HEK293 (cell line): ENCODE measurements at regions not wholly inside any gene's neighbourhood (a gene's known extent, or its start where the extent isn't known, plus 50 kb on each side); places are given as distances from the start of the nearest gene placed in this dataset.

Experiments used
- CTCF ChIA-PET: fragments of 350-600 bp; formaldehyde crosslinking; extraction: SDS; loops from one replicate; lab custom pipeline; 2021; ENCODE audit warnings: antibody characterized with exemption; lab: Yijun Ruan, JAX
- POLR2A ChIA-PET: fragments of 300-600 bp; formaldehyde crosslinking; extraction: SDS; loops from one replicate; lab custom pipeline; 2020; ENCODE audit warnings: antibody characterized with exemption, inconsistent platforms; lab: Yijun Ruan, JAX
- H3K27ac ChIP-seq: fragments of 200-500 bp; sonication (Bioruptor generic); 2 replicates; pipeline ENCODE4 v1.5.1; 2014; ENCODE audit warnings: low read depth, low read length, control low read depth, inconsistent platforms; ENCODE audit errors: extremely low read depth
- H3K36me3 ChIP-seq, 2 experiments: fragments of 200-500 bp in 1 of 2; sonication (Bioruptor generic) in 1 of 2; 1 replicate in 1 of 2; 2 replicates in 1 of 2; pipeline ENCODE4 v1.5.1; 2014 to 2017; ENCODE audit warnings: inconsistent platforms in 2 of 2, low read length in 2 of 2; ENCODE audit not compliant: control insufficient read depth in 2 of 2, insufficient read depth in 1 of 2
- H3K4me1 ChIP-seq: fragments of 200-500 bp; sonication (Bioruptor generic); 2 replicates; pipeline ENCODE4 v1.5.1; 2014; ENCODE audit warnings: mild to moderate bottlenecking, low read length, inconsistent platforms; ENCODE audit not compliant: control insufficient read depth, insufficient read depth
- H3K4me3 ChIP-seq: 2 replicates; pipeline ENCODE4 v1.5.1; 2011; ENCODE audit warnings: low read depth, mild to moderate bottlenecking, control low read depth, low read length, moderate library complexity
- H3K9me3 ChIP-seq: fragments of 200-500 bp; sonication (Bioruptor generic); 2 replicates; pipeline ENCODE4 v1.5.1; 2014; ENCODE audit warnings: low read depth, low read length, inconsistent platforms; ENCODE audit not compliant: control insufficient read depth, insufficient read depth
- RBAK ChIP-seq: fragments of 450-650 bp; formaldehyde crosslinking; IDR thresholded peaks from 2 replicates; pipeline ENCODE4 v1.5.1; 2016; ENCODE audit warnings: missing biosample characterization, missing genetic modification characterization
- SP2 ChIP-seq: fragments of 450-650 bp; formaldehyde crosslinking; IDR thresholded peaks from 2 replicates; pipeline ENCODE4 v1.5.1; 2016; ENCODE audit warnings: missing biosample characterization, missing genetic modification characterization
- YY2 ChIP-seq: fragments of 450-650 bp; formaldehyde crosslinking; IDR thresholded peaks from 2 replicates; pipeline ENCODE4 v1.5.1; 2016; ENCODE audit warnings: missing biosample characterization, missing genetic modification characterization
- ZNF112 ChIP-seq: fragments of 450-650 bp; formaldehyde crosslinking; IDR thresholded peaks from 2 replicates; pipeline ENCODE4 v1.5.0; 2017; ENCODE audit warnings: missing biosample characterization, missing genetic modification characterization
- ZNF114 ChIP-seq: fragments of 450-650 bp; formaldehyde crosslinking; IDR thresholded peaks from 2 replicates; pipeline ENCODE4 v1.5.0; 2017; ENCODE audit warnings: missing biosample characterization, missing genetic modification characterization
- ZNF121 ChIP-seq: fragments of 450-650 bp; formaldehyde crosslinking; IDR thresholded peaks from 2 replicates; pipeline ENCODE4 v1.5.1; 2016; ENCODE audit warnings: missing biosample characterization, missing genetic modification characterization
- ZNF146 ChIP-seq: fragments of 450-650 bp; formaldehyde crosslinking; IDR thresholded peaks from 2 replicates; pipeline ENCODE4 v1.5.1; 2016; ENCODE audit warnings: missing biosample characterization, missing genetic modification characterization
- ZNF24 ChIP-seq: fragments of 450-650 bp; formaldehyde crosslinking; IDR thresholded peaks from 2 replicates; pipeline ENCODE4 v1.5.1; 2016; ENCODE audit warnings: missing biosample characterization, missing genetic modification characterization
- ZNF350 ChIP-seq: fragments of 450-650 bp; formaldehyde crosslinking; IDR thresholded peaks from 2 replicates; pipeline ENCODE4 v1.5.0; 2017; ENCODE audit warnings: missing biosample characterization, mild to moderate bottlenecking, missing genetic modification characterization
- ZNF394 ChIP-seq: fragments of 450-650 bp; formaldehyde crosslinking; IDR thresholded peaks from 2 replicates; pipeline ENCODE4 v1.5.1; 2016; ENCODE audit warnings: missing biosample characterization, missing genetic modification characterization, mild to moderate bottlenecking, moderate library complexity, borderline replicate concordance
- ZNF404 ChIP-seq: fragments of 450-650 bp; formaldehyde crosslinking; IDR thresholded peaks from 2 replicates; pipeline ENCODE4 v1.5.1; 2017; ENCODE audit warnings: missing biosample characterization, missing genetic modification characterization
- ZNF501 ChIP-seq: fragments of 450-650 bp; formaldehyde crosslinking; IDR thresholded peaks from 2 replicates; pipeline ENCODE4 v1.5.1; 2016; ENCODE audit warnings: missing biosample characterization, missing genetic modification characterization
- ZNF561 ChIP-seq: fragments of 450-650 bp; IDR thresholded peaks from 2 replicates; pipeline ENCODE4 v1.5.1; 2018; ENCODE audit warnings: missing biosample characterization, missing genetic modification characterization, borderline replicate concordance
- ZNF747 ChIP-seq: fragments of 450-650 bp; formaldehyde crosslinking; IDR thresholded peaks from 2 replicates; pipeline ENCODE4 v1.5.1; 2016; ENCODE audit warnings: missing biosample characterization, missing genetic modification characterization
- TF ChIP-seq, protein P1 (sequence below): fragments of 450-650 bp; IDR thresholded peaks from 2 replicates; pipeline ENCODE4 v1.5.1; 2018; ENCODE audit warnings: missing biosample characterization, missing genetic modification characterization
- TF ChIP-seq, protein P2 (sequence below): fragments of 450-650 bp; formaldehyde crosslinking; IDR thresholded peaks from 2 replicates; pipeline ENCODE4 v1.5.1; 2016; ENCODE audit warnings: missing biosample characterization, missing genetic modification characterization
- TF ChIP-seq, protein P3 (sequence below): fragments of 450-650 bp; formaldehyde crosslinking; IDR thresholded peaks from 2 replicates; pipeline ENCODE4 v1.5.1; 2016; ENCODE audit warnings: missing biosample characterization, missing genetic modification characterization
- TF ChIP-seq, protein P4 (sequence below): fragments of 450-650 bp; formaldehyde crosslinking; IDR thresholded peaks from 2 replicates; pipeline ENCODE4 v1.5.1; 2016; ENCODE audit warnings: missing biosample characterization, missing genetic modification characterization
- TF ChIP-seq, protein P5 (sequence below): fragments of 450-650 bp; IDR thresholded peaks from 2 replicates; pipeline ENCODE4 v1.5.1; 2018; ENCODE audit warnings: missing biosample characterization, mild to moderate bottlenecking, missing genetic modification characterization
- TF ChIP-seq, protein P6 (sequence below): fragments of 450-650 bp; formaldehyde crosslinking; IDR thresholded peaks from 2 replicates; pipeline ENCODE4 v1.5.1; 2017; ENCODE audit warnings: missing biosample characterization, missing genetic modification characterization
- TF ChIP-seq, protein P7 (sequence below): fragments of 450-650 bp; formaldehyde crosslinking; IDR thresholded peaks from 2 replicates; pipeline ENCODE4 v1.5.1; 2016; ENCODE audit warnings: missing biosample characterization, missing genetic modification characterization

DNA sequence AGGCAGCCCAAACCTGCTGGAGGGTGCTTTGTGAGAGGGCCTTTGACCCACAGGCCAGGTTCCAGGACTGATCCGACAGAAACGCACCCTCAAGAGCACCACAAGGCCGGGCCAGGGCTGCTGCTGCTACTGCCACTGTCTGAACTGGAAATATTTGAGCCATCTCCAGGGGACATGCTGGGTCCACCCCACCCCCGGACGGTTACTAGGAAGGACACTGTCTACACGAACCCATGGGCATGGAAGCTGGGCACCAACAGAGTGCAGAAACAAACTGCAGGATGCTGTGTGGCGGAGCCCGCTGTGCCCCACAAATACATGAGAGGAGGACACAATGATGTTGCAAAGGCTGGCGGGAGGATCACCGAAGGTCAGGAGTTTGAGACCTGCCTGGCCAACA lies 283.7 kb downstream of the CTTN start:
- ChIA-PET POLR2A (no interaction called here), CTCF (no interaction called here)
- no peaks in the 10 kb centered on the region for H3K9me3 ChIP-seq
- TF ChIP-seq, protein P1, sequence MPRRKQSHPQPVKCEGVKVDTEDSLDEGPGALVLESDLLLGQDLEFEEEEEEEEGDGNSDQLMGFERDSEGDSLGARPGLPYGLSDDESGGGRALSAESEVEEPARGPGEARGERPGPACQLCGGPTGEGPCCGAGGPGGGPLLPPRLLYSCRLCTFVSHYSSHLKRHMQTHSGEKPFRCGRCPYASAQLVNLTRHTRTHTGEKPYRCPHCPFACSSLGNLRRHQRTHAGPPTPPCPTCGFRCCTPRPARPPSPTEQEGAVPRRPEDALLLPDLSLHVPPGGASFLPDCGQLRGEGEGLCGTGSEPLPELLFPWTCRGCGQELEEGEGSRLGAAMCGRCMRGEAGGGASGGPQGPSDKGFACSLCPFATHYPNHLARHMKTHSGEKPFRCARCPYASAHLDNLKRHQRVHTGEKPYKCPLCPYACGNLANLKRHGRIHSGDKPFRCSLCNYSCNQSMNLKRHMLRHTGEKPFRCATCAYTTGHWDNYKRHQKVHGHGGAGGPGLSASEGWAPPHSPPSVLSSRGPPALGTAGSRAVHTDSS (tag by site-specific recombination), result no peak
- TF ChIP-seq, protein P2, sequence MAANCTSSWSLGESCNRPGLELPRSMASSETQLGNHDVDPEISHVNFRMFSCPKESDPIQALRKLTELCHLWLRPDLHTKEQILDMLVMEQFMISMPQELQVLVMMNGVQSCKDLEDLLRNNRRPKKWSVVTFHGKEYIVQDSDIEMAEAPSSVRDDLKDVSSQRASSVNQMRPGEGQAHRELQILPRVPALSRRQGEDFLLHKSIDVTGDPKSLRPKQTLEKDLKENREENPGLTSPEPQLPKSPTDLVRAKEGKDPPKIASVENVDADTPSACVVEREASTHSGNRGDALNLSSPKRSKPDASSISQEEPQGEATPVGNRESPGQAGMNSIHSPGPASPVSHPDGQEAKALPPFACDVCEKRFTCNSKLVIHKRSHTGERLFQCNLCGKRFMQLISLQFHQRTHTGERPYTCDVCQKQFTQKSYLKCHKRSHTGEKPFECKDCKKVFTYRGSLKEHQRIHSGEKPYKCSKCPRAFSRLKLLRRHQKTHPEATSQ (tag by site-specific recombination), result no peak
- TF ChIP-seq, protein P3, sequence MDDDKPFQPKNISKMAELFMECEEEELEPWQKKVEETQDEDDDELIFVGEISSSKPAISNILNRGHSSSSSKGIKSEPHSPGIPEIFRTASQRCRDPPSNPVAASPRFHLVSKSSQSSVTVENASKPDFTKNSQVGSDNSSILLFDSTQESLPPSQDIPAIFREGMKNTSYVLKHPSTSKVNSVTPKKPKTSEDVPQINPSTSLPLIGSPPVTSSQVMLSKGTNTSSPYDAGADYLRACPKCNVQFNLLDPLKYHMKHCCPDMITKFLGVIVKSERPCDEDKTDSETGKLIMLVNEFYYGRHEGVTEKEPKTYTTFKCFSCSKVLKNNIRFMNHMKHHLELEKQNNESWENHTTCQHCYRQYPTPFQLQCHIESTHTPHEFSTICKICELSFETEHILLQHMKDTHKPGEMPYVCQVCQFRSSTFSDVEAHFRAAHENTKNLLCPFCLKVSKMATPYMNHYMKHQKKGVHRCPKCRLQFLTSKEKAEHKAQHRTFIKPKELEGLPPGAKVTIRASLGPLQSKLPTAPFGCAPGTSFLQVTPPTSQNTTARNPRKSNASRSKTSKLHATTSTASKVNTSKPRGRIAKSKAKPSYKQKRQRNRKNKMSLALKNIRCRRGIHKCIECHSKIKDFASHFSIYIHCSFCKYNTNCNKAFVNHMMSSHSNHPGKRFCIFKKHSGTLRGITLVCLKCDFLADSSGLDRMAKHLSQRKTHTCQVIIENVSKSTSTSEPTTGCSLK, result no peak
- TF ChIP-seq YY2 (tag by site-specific recombination) (no peak), ZNF404 (tag by site-specific recombination) (no peak), ZNF121 (tag by site-specific recombination) (no peak), ZNF146 (tag by site-specific recombination) (no peak), ZNF114 (no peak), SP2 (tag by site-specific recombination) (no peak), ZNF747 (no peak), ZNF24 (tag by site-specific recombination) (no peak), RBAK (tag by site-specific recombination) (no peak), ZNF501 (tag by site-specific recombination) (no peak)
- TF ChIP-seq, protein P4, sequence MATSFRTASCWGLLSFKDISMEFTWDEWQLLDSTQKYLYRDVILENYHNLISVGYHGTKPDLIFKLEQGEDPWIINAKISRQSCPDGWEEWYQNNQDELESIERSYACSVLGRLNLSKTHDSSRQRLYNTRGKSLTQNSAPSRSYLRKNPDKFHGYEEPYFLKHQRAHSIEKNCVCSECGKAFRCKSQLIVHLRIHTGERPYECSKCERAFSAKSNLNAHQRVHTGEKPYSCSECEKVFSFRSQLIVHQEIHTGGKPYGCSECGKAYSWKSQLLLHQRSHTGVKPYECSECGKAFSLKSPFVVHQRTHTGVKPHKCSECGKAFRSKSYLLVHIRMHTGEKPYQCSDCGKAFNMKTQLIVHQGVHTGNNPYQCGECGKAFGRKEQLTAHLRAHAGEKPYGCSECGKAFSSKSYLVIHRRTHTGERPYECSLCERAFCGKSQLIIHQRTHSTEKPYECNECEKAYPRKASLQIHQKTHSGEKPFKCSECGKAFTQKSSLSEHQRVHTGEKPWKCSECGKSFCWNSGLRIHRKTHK (tag by site-specific recombination), result no peak
- TF ChIP-seq, protein P5, sequence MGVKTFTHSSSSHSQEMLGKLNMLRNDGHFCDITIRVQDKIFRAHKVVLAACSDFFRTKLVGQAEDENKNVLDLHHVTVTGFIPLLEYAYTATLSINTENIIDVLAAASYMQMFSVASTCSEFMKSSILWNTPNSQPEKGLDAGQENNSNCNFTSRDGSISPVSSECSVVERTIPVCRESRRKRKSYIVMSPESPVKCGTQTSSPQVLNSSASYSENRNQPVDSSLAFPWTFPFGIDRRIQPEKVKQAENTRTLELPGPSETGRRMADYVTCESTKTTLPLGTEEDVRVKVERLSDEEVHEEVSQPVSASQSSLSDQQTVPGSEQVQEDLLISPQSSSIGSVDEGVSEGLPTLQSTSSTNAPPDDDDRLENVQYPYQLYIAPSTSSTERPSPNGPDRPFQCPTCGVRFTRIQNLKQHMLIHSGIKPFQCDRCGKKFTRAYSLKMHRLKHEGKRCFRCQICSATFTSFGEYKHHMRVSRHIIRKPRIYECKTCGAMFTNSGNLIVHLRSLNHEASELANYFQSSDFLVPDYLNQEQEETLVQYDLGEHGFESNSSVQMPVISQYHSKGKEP (tag by site-specific recombination), result no peak
- no peaks in the 10 kb centered on the region for H3K36me3 ChIP-seq
- no peaks in the 10 kb centered on the region for H3K4me1 ChIP-seq
- no peak overlapping the region for H3K27ac ChIP-seq
- H3K4me3 ChIP-seq, result no peak overlapping the region

DNA sequence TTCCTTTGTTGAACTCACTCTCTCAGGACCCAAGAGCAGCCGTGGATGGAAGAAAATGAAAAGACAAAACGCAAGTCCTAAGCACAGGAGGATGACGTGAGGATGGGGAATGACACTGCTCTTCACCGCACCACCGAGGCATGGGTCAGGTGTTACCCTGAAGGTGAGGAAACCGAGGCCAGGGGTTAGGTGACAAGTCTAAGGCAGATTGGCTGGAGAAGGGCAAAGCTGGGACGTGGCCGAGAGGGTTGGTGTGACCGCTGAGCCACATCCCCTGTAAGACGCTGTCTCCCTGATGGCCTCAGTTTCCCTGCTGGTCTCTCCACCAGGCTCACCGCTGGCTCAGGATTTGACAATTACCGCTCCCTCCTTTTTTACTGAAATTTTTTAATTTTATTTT lies 284.4 kb downstream of the CTTN start:
- H3K4me3 ChIP-seq, result no peak overlapping the region
- H3K4me1 ChIP-seq, result no peaks in the 10 kb centered on the region
- H3K9me3 ChIP-seq, result no peaks in the 10 kb centered on the region
- POLR2A ChIA-PET, result no interaction called here
- no peak overlapping the region for H3K27ac ChIP-seq
- no peaks in the 10 kb centered on the region for H3K36me3 ChIP-seq
- CTCF ChIA-PET, result interaction anchor here (0.6 kb wide), 1 partner anchor 1739 kb away, joined by 3 read pairs; no protein-coding TSS in a partner anchor
- TF ChIP-seq, protein P4 (tag by site-specific recombination), result no peak
- no peak for TF ChIP-seq ZNF350
- TF ChIP-seq ZNF561, result no peak
- TF ChIP-seq, protein P6, sequence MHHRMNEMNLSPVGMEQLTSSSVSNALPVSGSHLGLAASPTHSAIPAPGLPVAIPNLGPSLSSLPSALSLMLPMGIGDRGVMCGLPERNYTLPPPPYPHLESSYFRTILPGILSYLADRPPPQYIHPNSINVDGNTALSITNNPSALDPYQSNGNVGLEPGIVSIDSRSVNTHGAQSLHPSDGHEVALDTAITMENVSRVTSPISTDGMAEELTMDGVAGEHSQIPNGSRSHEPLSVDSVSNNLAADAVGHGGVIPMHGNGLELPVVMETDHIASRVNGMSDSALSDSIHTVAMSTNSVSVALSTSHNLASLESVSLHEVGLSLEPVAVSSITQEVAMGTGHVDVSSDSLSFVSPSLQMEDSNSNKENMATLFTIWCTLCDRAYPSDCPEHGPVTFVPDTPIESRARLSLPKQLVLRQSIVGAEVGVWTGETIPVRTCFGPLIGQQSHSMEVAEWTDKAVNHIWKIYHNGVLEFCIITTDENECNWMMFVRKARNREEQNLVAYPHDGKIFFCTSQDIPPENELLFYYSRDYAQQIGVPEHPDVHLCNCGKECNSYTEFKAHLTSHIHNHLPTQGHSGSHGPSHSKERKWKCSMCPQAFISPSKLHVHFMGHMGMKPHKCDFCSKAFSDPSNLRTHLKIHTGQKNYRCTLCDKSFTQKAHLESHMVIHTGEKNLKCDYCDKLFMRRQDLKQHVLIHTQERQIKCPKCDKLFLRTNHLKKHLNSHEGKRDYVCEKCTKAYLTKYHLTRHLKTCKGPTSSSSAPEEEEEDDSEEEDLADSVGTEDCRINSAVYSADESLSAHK (tag by site-specific recombination), result no peak
- TF ChIP-seq ZNF394 (tag by site-specific recombination), result no peak
- TF ChIP-seq ZNF112 (tag by site-specific recombination), result no peak
- TF ChIP-seq, protein P7, sequence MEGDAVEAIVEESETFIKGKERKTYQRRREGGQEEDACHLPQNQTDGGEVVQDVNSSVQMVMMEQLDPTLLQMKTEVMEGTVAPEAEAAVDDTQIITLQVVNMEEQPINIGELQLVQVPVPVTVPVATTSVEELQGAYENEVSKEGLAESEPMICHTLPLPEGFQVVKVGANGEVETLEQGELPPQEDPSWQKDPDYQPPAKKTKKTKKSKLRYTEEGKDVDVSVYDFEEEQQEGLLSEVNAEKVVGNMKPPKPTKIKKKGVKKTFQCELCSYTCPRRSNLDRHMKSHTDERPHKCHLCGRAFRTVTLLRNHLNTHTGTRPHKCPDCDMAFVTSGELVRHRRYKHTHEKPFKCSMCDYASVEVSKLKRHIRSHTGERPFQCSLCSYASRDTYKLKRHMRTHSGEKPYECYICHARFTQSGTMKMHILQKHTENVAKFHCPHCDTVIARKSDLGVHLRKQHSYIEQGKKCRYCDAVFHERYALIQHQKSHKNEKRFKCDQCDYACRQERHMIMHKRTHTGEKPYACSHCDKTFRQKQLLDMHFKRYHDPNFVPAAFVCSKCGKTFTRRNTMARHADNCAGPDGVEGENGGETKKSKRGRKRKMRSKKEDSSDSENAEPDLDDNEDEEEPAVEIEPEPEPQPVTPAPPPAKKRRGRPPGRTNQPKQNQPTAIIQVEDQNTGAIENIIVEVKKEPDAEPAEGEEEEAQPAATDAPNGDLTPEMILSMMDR (tag by site-specific recombination), result no peak
- no peak for TF ChIP-seq ZNF24 (tag by site-specific recombination)
